ENCODE measurements at regions not wholly inside any gene's neighbourhood (a gene's known extent, or its start where the extent isn't known, plus 50 kb on each side); places are given as distances from the start of the nearest gene placed in this dataset.

DNA sequence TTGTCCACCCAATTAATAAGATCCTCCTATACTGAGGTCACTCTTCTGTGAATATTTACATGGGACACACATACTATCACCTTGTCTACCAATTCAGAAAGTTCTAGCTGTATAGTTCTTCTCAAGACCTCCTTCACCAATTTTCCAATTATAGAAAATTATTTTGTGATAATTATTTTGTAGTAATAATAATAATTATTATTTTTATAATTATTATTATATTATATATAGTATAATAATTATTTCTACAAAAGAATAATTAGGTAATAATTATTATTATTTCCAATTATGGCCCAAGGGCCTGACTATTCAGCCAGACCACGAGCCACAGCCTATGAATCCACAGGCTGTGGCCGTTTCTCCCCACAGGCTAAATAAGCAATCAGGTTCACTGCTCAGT is 164.1 kb upstream of the IGSF21 start:
- no peak overlapping the region for H3K4me3 Mint-ChIP-seq
- Histone ChIP-seq H3K79me2 (ENCODE audit: control insufficient read depth, insufficient read depth, low read length) (no peaks in the 10 kb centered on the region), H3K9me3 (ENCODE audit: control extremely low read depth in 1 of 3, control insufficient read depth in 2 of 3, insufficient read depth in 1 of 3, low read length in 2 of 3) (no peaks in the 10 kb centered on the region), H4K20me1 (ENCODE audit: control insufficient read depth, insufficient read depth, low read length, poor library complexity, severe bottlenecking) (no peaks in the 10 kb centered on the region), H2AFZ (ENCODE audit: insufficient read depth, low read depth, low read length, poor library complexity, severe bottlenecking) (no peak overlapping the region), H3K27ac (ENCODE audit: low read length in 2 of 2) (no peak overlapping the region), H3K4me2 (replicated peaks; ENCODE audit: low read depth, low read length, poor library complexity, severe bottlenecking) (no peak overlapping the region), H3K4me1 (ENCODE audit: control insufficient read depth in 2 of 2, insufficient read depth in 2 of 2, low read length in 2 of 2) (no peaks in the 10 kb centered on the region), H3K4me3 (ENCODE audit: control extremely low read depth in 1 of 5, extremely low read depth in 1 of 5, insufficient read depth in 1 of 5, low read depth in 2 of 5, low read length in 4 of 5) (no peak overlapping the region), H3K27me3 (replicated peaks in 1 of 4; ENCODE audit: control extremely low read depth in 1 of 4, control insufficient read depth in 3 of 4, insufficient read depth in 4 of 4, low read length in 3 of 4) (peaks cover 0 to 6% (median 0%) of the 10 kb centered on the region in 4 experiments), H3K9ac (ENCODE audit: low read length) (no peak overlapping the region), H3K36me3 (replicated peaks in 1 of 2; ENCODE audit: control extremely low read depth in 1 of 2, control insufficient read depth in 1 of 2, extremely low read depth in 1 of 2, insufficient read depth in 2 of 2, low read length in 1 of 2) (no peaks in the 10 kb centered on the region)
- H3K9me3 Mint-ChIP-seq (ENCODE audit: insufficient read depth), result no peaks in the 10 kb centered on the region
- no peak for ATAC-seq (ENCODE audit: low read depth)
- no peak for TF ChIP-seq EZH2 (IDR thresholded peaks at IDR 0.05; ENCODE audit: borderline replicate concordance, insufficient read depth, low read depth, low read length, poor library complexity, severe bottlenecking)
- TF ChIP-seq, protein P1, sequence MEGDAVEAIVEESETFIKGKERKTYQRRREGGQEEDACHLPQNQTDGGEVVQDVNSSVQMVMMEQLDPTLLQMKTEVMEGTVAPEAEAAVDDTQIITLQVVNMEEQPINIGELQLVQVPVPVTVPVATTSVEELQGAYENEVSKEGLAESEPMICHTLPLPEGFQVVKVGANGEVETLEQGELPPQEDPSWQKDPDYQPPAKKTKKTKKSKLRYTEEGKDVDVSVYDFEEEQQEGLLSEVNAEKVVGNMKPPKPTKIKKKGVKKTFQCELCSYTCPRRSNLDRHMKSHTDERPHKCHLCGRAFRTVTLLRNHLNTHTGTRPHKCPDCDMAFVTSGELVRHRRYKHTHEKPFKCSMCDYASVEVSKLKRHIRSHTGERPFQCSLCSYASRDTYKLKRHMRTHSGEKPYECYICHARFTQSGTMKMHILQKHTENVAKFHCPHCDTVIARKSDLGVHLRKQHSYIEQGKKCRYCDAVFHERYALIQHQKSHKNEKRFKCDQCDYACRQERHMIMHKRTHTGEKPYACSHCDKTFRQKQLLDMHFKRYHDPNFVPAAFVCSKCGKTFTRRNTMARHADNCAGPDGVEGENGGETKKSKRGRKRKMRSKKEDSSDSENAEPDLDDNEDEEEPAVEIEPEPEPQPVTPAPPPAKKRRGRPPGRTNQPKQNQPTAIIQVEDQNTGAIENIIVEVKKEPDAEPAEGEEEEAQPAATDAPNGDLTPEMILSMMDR (IDR thresholded peaks at IDR 0.05), result no peak
- no peak overlapping the region for H3K27ac Mint-ChIP-seq
- H3K4me1 Mint-ChIP-seq, result peaks cover 4% of the 10 kb centered on the region
- CTCF ChIA-PET, result no interaction called here
- WGBS (ENCODE audit: insufficient coverage), result 85% methylated on average over 2 of the region's 2 CpGs
- intact Hi-C loops (cut with micrococcal nuclease), result no loop called here
- H3K27me3 Mint-ChIP-seq, result peaks cover 9% of the 10 kb centered on the region
- no peak for DNase-seq
- POLR2A ChIA-PET, result no interaction called here

DNA sequence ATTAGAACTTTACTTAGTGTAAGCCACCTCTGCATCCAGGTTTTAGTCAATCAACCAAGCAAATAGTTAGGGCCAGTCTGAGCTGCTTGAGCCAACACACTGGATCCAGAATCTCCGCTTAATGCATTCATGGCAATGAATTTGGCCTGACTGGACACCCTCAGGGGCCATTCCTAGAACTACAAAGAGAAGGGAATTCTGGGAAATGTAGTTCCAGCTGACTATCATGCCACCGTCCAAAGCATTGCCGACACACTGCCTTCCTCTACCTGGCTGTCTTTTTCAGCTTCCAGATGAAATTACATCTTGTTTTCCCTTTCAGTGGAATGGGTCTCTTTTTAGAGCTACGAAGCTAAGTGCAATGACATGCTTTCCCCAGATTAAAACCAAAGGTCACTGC is 163.0 kb upstream of the IGSF21 start:
- DNase-seq (no peak), ATAC-seq (ENCODE audit: low read depth) (no peak)
- TF ChIP-seq, protein P1 (IDR thresholded peaks at IDR 0.05), result no peak
- no peak for TF ChIP-seq EZH2 (IDR thresholded peaks at IDR 0.05; ENCODE audit: borderline replicate concordance, insufficient read depth, low read depth, low read length, poor library complexity, severe bottlenecking)
- no peaks in the 10 kb centered on the region for H3K79me2 ChIP-seq (ENCODE audit: control insufficient read depth, insufficient read depth, low read length)
- H3K36me3 ChIP-seq (replicated peaks in 1 of 2; ENCODE audit: control extremely low read depth in 1 of 2, control insufficient read depth in 1 of 2, extremely low read depth in 1 of 2, insufficient read depth in 2 of 2, low read length in 1 of 2), result no peaks in the 10 kb centered on the region
- CTCF ChIA-PET, result no interaction called here
- Mint-ChIP-seq H3K4me1 (peaks cover 4% of the 10 kb centered on the region), H3K27me3 (peaks cover 13% of the 10 kb centered on the region), H3K4me3 (no peak overlapping the region), H3K9me3 (ENCODE audit: insufficient read depth) (no peaks in the 10 kb centered on the region), H3K27ac (no peak overlapping the region)
- H3K9me3 ChIP-seq (ENCODE audit: control extremely low read depth in 1 of 3, control insufficient read depth in 2 of 3, insufficient read depth in 1 of 3, low read length in 2 of 3), result no peaks in the 10 kb centered on the region
- H3K27ac ChIP-seq (ENCODE audit: low read length in 2 of 2), result no peak overlapping the region
- intact Hi-C loops (cut with micrococcal nuclease), result no loop called here
- no peaks in the 10 kb centered on the region for H3K4me1 ChIP-seq (ENCODE audit: control insufficient read depth in 2 of 2, insufficient read depth in 2 of 2, low read length in 2 of 2)
- POLR2A ChIA-PET, result no interaction called here
- no peaks in the 10 kb centered on the region for H4K20me1 ChIP-seq (ENCODE audit: control insufficient read depth, insufficient read depth, low read length, poor library complexity, severe bottlenecking)
- no peak overlapping the region for H3K4me3 ChIP-seq (ENCODE audit: control extremely low read depth in 1 of 5, extremely low read depth in 1 of 5, insufficient read depth in 1 of 5, low read depth in 2 of 5, low read length in 4 of 5)
- H2AFZ ChIP-seq (ENCODE audit: insufficient read depth, low read depth, low read length, poor library complexity, severe bottlenecking), result no peak overlapping the region
- no peak overlapping the region for H3K9ac ChIP-seq (ENCODE audit: low read length)
- 97% methylated on average over 3 of the region's 4 CpGs for WGBS (ENCODE audit: insufficient coverage)
- peaks cover 0 to 6% (median 0%) of the 10 kb centered on the region in 4 experiments for H3K27me3 ChIP-seq (replicated peaks in 1 of 4; ENCODE audit: control extremely low read depth in 1 of 4, control insufficient read depth in 3 of 4, insufficient read depth in 4 of 4, low read length in 3 of 4)
- H3K4me2 ChIP-seq (replicated peaks; ENCODE audit: low read depth, low read length, poor library complexity, severe bottlenecking), result no peak overlapping the region
